Thyroid gland (tissue), 4 donors: ENCODE measurements at regions not wholly inside any gene's neighbourhood (a gene's known extent, or its start where the extent isn't known, plus 50 kb on each side); places are given as distances from the start of the nearest gene placed in this dataset.

Experiments used
- POLR2A ChIP-seq, 2 donors: fragments of 450-650 bp; IDR thresholded peaks; one replicate each; pipeline ENCODE4 v1.6.1; 2017; ENCODE audit warnings: antibody characterized with exemption in 2 of 2, mild to moderate bottlenecking in 2 of 2, moderate library complexity in 1 of 2
- TF ChIP-seq, protein P1 (sequence below), 6 experiments: fragments of 200-600 bp in 3 of 6; fragments of 450-650 bp in 3 of 6; sonication (generic) in 3 of 6; IDR thresholded peaks; one replicate each; pipeline ENCODE4 v1.5.1; 2016 to 2019; ENCODE audit warnings: antibody characterized with exemption in 6 of 6, mild to moderate bottlenecking in 2 of 6, inconsistent platforms in 1 of 6, moderate library complexity in 1 of 6

DNA sequence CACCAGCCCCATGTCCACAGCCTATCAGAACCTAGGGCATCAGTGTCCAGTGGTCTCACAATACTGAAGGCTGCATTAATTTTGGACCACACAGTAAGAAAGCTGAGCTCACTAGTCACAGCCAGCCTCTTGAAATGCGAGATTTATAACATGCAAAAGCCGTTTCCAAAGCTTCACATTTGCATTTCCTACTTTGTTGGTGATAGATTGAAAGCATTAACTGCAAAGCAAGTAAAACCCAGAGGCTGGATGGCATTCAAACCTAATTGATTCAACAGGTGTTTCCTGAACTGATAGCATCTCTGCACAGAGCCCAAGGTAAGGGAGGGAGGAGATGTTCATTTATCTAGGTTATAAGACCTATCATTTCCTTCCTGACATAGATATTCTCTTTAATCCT, 410.1 kb downstream of the OMA1 start:
- TF ChIP-seq, protein P1, sequence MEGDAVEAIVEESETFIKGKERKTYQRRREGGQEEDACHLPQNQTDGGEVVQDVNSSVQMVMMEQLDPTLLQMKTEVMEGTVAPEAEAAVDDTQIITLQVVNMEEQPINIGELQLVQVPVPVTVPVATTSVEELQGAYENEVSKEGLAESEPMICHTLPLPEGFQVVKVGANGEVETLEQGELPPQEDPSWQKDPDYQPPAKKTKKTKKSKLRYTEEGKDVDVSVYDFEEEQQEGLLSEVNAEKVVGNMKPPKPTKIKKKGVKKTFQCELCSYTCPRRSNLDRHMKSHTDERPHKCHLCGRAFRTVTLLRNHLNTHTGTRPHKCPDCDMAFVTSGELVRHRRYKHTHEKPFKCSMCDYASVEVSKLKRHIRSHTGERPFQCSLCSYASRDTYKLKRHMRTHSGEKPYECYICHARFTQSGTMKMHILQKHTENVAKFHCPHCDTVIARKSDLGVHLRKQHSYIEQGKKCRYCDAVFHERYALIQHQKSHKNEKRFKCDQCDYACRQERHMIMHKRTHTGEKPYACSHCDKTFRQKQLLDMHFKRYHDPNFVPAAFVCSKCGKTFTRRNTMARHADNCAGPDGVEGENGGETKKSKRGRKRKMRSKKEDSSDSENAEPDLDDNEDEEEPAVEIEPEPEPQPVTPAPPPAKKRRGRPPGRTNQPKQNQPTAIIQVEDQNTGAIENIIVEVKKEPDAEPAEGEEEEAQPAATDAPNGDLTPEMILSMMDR (IDR thresholded peaks at IDR 0.05): no peak
- TF ChIP-seq POLR2A (IDR thresholded peaks at IDR 0.05): no peak
